ENCODE measurements at regions not wholly inside any gene's neighbourhood (a gene's known extent, or its start where the extent isn't known, plus 50 kb on each side); places are given as distances from the start of the nearest gene placed in this dataset.

GRCh38 chr1:184866991-184867788 lies 107.1 kb downstream of the NIBAN1 start:
- TF ChIP-seq CTCF (IDR thresholded peaks at IDR 0.05), result no peak
- TF ChIP-seq POLR2A (IDR thresholded peaks at IDR 0.05), result no peak

Measured in uterus (tissue), 2 donors.